WI38 (cell line): ENCODE measurements at regions not wholly inside any gene's neighbourhood (a gene's known extent, or its start where the extent isn't known, plus 50 kb on each side); places are given as distances from the start of the nearest gene placed in this dataset.

Experiments
- H3K4me3 ChIP-seq: 2 replicates; pipeline ENCODE4 v1.5.1; 2011; ENCODE audit warnings: low read depth, mild to moderate bottlenecking, control low read depth, low read length
- CTCF ChIP-seq: IDR thresholded peaks from 2 replicates; pipeline ENCODE4 v1.5.1; 2012; ENCODE audit warnings: low read depth, mild to moderate bottlenecking, control low read depth, low read length

GRCh38 chr3:101932326-101933068 is 83.2 kb downstream of the NFKBIZ start:
- no peak for TF ChIP-seq CTCF
- H3K4me3 ChIP-seq = no peak overlapping the region

- no peak overlapping the region for H3K4me3 ChIP-seq
- no peak for TF ChIP-seq CTCF
Measured at GRCh38 chr3:101936419-101937356, 87.4 kb downstream of the NFKBIZ start.

DNA sequence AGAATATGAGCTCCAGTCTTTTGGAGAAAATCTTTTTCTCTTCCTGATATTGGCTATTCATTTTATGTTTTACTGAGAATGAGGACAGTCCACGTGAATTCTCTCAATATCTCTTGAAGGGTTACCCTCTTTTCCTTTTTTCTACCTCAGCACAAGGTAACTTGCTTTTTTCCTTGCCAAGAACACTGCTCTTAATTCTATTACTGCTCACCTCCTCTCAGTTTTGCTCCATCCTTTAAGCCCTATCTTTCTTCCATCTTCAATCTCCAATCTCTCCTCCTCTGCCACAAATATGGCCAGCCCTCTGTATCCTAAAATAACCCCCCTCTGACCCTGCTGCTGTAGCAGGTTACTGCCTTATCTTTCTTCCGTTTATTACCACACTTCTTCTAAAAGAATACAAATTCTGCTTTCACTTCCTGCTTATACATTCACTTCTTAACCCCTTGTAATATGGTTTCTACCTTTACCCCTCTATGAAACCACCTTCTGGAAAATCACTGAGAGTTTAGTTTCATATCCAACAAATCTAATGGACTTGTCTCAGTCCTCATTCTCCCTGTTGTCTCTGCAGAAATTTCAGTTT is 89.0 kb downstream of the NFKBIZ start:
- no peak for TF ChIP-seq CTCF
- H3K4me3 ChIP-seq = no peak overlapping the region

GRCh38 chr3:101939361-101940049 is 90.2 kb downstream of the NFKBIZ start:
- H3K4me3 ChIP-seq = peak overlapping the region; percentile 27
- no peak for TF ChIP-seq CTCF

DNA sequence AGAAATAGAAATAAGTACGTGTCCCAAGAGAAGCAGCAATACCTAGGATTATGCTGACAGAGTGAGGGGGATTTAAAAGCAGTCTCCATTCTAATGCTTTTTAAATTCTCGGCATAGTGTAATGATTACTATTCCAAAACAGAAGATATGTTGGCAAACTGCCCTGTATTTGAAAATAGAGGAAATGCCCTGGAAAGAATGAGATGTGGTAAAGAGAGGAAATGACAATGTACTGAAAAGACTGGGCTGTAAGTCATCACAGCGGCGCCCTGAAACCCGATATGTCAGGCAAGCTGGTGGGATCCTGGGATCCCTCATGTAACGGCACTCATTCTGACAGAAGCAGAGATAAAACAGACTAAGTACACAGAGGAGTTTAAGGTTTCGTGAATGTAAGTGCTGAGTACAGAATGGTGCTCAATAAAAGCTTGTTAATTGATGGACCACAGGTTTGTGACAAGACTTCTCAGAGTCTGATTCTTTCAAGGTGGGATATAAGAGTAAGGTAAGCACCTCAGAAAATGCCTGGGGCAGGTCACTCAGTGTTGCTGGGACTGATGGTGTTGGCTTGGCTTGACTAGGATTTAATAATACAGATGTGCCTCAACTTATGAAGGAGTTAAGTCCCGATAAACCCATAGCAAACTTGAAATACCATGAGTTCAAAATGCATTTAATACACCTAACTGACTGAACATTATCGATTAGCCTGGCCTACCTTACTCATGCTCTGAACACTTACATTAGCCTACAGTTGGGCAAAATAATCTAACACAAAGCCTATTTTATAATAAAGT is 91.4 kb downstream of the NFKBIZ start:
- H3K4me3 ChIP-seq = peak overlapping the region; percentile 38
- TF ChIP-seq CTCF = no peak

DNA sequence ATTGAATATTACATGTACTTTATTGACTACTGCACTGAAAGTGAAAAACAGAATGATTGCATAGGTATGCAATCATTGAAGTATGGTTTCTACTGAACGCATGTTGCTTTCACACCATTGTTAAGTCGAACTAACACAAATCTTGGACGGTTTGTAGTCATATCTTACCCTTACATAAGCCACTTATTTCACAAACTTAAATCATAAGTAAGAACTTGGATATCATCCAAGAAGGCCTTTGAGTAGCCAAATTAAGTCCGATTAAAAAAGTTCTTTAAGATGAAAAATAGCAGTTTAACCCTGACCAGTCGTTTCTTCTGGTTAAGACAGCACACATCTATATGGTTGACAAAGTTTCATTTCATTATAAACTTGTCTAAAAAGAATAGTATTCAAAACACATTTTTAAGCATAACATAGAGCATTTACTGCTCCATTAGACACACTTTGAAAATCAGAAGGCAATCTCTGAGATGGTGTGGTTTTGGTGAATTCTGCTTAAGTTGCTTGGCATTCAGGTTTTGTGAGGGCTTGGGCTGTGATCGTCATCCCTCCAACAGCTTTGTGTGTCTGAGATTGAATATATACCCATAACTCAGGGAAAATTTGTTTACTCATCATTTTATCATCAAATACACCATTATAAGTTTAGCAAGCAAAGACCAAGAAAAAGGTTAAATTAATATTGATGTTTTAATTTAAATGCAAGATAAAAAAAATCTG is 92.2 kb downstream of the NFKBIZ start:
- no peak overlapping the region for H3K4me3 ChIP-seq

More for the DNA sequence above, 92.2 kb downstream of the NFKBIZ start:
- no peak for TF ChIP-seq CTCF
